OCI-LY7 (cell line): ENCODE measurements at regions not wholly inside any gene's neighbourhood (a gene's known extent, or its start where the extent isn't known, plus 50 kb on each side); places are given as distances from the start of the nearest gene placed in this dataset.

Source experiments
- BruUV-seq: library from RNA; stranded (reverse); fragments of 400-500 nt; replicated peaks from 2 replicates; lab custom pipeline; 2021; lab: Mats Ljungman, UMichigan
- CTCF ChIA-PET: fragments of 300-600 bp; sonication (Branson Sonifier 250); formaldehyde crosslinking; loops from one replicate; lab custom pipeline; 2022; ENCODE audit warnings: antibody characterized with exemption; ENCODE audit not compliant: unreplicated experiment; lab: Charles Lee
- POLR2A ChIA-PET: fragments of 300-600 bp; sonication (Branson Sonifier 250); formaldehyde crosslinking; loops from one replicate; lab custom pipeline; 2022; ENCODE audit warnings: antibody characterized with exemption; lab: Charles Lee
- DNase-seq: peaks from one replicate; pipeline ENCODE4 v3.0.0-alpha.2; 2015; ENCODE audit warnings: low spot score
- H2AFZ ChIP-seq: fragments of 200-600 bp; sonication (generic), shearing (Covaris generic); 2 replicates; pipeline ENCODE4 v1.6.1; 2014; ENCODE audit warnings: mild to moderate bottlenecking, antibody characterized with exemption, low read length, moderate library complexity
- H3K27ac ChIP-seq: fragments of 200-600 bp; sonication (generic); 2 replicates; pipeline ENCODE4 v1.5.1; 2014; ENCODE audit warnings: mixed run types, low read depth, mild to moderate bottlenecking, moderate library complexity, low read length, inconsistent platforms; ENCODE audit not compliant: poor library complexity, severe bottlenecking
- H3K36me3 ChIP-seq: fragments of 200-600 bp; sonication (generic); 2 replicates; pipeline ENCODE4 v1.6.1; 2014; ENCODE audit warnings: mild to moderate bottlenecking, antibody characterized with exemption, low read length, moderate library complexity, mixed read lengths; ENCODE audit not compliant: insufficient read depth
- H3K4me1 ChIP-seq: fragments of 200-600 bp; sonication (generic); 2 replicates; pipeline ENCODE4 v1.5.1; 2014; ENCODE audit warnings: mild to moderate bottlenecking, low read length; ENCODE audit not compliant: insufficient read depth, poor library complexity, severe bottlenecking
- H3K4me2 ChIP-seq: fragments of 200-600 bp; sonication (generic); 2 replicates; pipeline ENCODE4 v1.6.1; 2014; ENCODE audit warnings: mild to moderate bottlenecking, low read length
- H3K4me3 ChIP-seq: fragments of 200-600 bp; sonication (generic); 2 replicates; pipeline ENCODE4 v1.5.1; 2014; ENCODE audit warnings: mild to moderate bottlenecking, low read depth, low read length; ENCODE audit not compliant: poor library complexity, severe bottlenecking
- H3K79me2 ChIP-seq: fragments of 200-600 bp; sonication (generic); 2 replicates; pipeline ENCODE4 v1.6.1; 2016; ENCODE audit warnings: low read depth, mild to moderate bottlenecking, low read length, moderate library complexity, mixed read lengths; ENCODE audit not compliant: insufficient read depth
- H3K9me2 ChIP-seq: fragments of 200-600 bp; sonication (generic); 2 replicates; pipeline ENCODE4 v1.6.1; 2016; ENCODE audit warnings: mild to moderate bottlenecking, low read length, mixed read lengths; ENCODE audit not compliant: insufficient read depth
- H3K9me3 ChIP-seq: fragments of 200-600 bp; sonication (generic); 2 replicates; pipeline ENCODE4 v1.6.1; 2014; ENCODE audit warnings: mild to moderate bottlenecking, mixed run types, low read length, mixed read lengths
- H4K20me1 ChIP-seq: fragments of 200-600 bp; sonication (generic); 2 replicates; pipeline ENCODE4 v1.6.1; 2014; ENCODE audit warnings: mild to moderate bottlenecking, antibody characterized with exemption, low read length, moderate library complexity, mixed read lengths; ENCODE audit not compliant: insufficient read depth
- EZH2phosphoT487 ChIP-seq: fragments of 200-600 bp; sonication (generic); IDR thresholded peaks from 2 replicates; pipeline ENCODE4 v1.6.1; 2018; ENCODE audit warnings: low read depth, borderline replicate concordance, mild to moderate bottlenecking, mixed run types, antibody characterized with exemption, low read length, moderate library complexity, mixed read lengths
- intact Hi-C: fragments of 100-400 bp; cut with micrococcal nuclease; formaldehyde crosslinking; loops from one replicate; pipeline ENCODE4 v1.10.0; 2022; ENCODE audit not compliant: unreplicated experiment
- TF ChIP-seq, protein P1 (sequence below): fragments of 200-600 bp; sonication (generic); conservative IDR thresholded peaks from 2 replicates; pipeline ENCODE4 v1.5.1; 2014; ENCODE audit warnings: mild to moderate bottlenecking, antibody characterized with exemption, low read length, moderate library complexity, mixed read lengths

DNA sequence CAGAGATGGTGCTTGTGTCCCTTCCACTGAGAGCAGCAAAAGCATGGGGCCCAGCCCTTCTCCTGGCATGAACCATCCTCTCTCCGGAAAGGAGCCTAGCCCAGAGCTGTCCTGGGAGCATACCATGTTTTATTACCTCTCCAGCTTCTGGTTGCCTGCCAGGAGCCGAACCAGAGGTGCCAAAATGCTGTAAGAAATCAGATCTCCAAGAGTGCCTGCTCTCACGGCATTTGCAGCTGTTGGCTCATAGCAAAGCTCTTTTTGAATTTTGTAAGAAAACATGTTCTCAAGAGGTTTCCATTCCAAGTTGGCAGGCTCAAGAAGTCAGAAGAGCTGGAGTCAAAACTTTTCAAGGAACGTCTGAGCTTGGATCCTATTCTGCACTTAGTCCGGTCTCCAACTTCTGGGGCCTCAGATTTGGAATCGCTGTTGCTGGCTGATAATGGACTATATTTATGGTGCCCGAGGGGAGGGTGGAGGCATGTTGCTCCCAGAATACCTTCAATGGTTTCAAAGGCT, 211.7 kb upstream of the MKI67 start:
- intact Hi-C loops: no loop called here
- CTCF ChIA-PET: no interaction called here
- TF ChIP-seq, protein P1, sequence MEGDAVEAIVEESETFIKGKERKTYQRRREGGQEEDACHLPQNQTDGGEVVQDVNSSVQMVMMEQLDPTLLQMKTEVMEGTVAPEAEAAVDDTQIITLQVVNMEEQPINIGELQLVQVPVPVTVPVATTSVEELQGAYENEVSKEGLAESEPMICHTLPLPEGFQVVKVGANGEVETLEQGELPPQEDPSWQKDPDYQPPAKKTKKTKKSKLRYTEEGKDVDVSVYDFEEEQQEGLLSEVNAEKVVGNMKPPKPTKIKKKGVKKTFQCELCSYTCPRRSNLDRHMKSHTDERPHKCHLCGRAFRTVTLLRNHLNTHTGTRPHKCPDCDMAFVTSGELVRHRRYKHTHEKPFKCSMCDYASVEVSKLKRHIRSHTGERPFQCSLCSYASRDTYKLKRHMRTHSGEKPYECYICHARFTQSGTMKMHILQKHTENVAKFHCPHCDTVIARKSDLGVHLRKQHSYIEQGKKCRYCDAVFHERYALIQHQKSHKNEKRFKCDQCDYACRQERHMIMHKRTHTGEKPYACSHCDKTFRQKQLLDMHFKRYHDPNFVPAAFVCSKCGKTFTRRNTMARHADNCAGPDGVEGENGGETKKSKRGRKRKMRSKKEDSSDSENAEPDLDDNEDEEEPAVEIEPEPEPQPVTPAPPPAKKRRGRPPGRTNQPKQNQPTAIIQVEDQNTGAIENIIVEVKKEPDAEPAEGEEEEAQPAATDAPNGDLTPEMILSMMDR: no peak
- no peak for TF ChIP-seq EZH2phosphoT487
- H2AFZ ChIP-seq: no peak overlapping the region
- no peaks in the 10 kb centered on the region for H3K36me3 ChIP-seq
- H3K4me3 ChIP-seq: no peak overlapping the region
- DNase-seq: no peak
- H3K79me2 ChIP-seq: no peaks in the 10 kb centered on the region
- no peaks in the 10 kb centered on the region for H3K9me3 ChIP-seq
- POLR2A ChIA-PET: no interaction called here
- no peaks in the 10 kb centered on the region for H4K20me1 ChIP-seq
- H3K4me1 ChIP-seq: no peaks in the 10 kb centered on the region
- H3K4me2 ChIP-seq: no peak overlapping the region
- no peaks in the 10 kb centered on the region for H3K9me2 ChIP-seq
- H3K27ac ChIP-seq: no peak overlapping the region
- BruUV-seq: no TSS peak

DNA sequence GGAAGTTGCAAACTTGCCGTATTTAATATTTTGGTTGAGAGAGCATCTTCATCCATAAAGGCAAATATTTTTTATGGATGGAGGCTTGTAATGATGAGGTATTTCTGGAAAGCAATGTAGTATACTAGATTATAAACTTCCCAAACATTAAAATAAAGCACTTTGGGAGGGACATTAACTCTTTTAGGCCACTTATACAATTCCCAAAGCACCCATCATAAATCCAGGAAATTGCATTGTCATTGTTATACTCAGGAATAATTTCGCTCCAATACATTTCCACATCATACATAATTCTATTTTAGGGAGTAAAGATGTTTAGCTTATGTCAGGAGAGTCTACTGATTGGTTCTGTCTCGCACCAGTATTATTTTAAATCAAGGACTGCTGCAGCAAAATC, 212.7 kb upstream of the MKI67 start:
- Histone ChIP-seq H3K79me2 (no peaks in the 10 kb centered on the region), H4K20me1 (no peaks in the 10 kb centered on the region), H3K9me2 (no peaks in the 10 kb centered on the region), H3K4me3 (no peak overlapping the region), H3K4me1 (no peaks in the 10 kb centered on the region), H3K36me3 (no peaks in the 10 kb centered on the region), H3K27ac (no peak overlapping the region), H3K9me3 (no peaks in the 10 kb centered on the region), H2AFZ (no peak overlapping the region), H3K4me2 (no peak overlapping the region)
- BruUV-seq: no TSS peak
- POLR2A ChIA-PET: interaction anchor here (0.7 kb wide), 1 partner anchor 25 kb away, joined by 3 read pairs; no protein-coding TSS in a partner anchor
- TF ChIP-seq, protein P1: no peak
- TF ChIP-seq EZH2phosphoT487: no peak
- CTCF ChIA-PET: no interaction called here
- intact Hi-C loops: no loop called here
- DNase-seq: no peak

DNA sequence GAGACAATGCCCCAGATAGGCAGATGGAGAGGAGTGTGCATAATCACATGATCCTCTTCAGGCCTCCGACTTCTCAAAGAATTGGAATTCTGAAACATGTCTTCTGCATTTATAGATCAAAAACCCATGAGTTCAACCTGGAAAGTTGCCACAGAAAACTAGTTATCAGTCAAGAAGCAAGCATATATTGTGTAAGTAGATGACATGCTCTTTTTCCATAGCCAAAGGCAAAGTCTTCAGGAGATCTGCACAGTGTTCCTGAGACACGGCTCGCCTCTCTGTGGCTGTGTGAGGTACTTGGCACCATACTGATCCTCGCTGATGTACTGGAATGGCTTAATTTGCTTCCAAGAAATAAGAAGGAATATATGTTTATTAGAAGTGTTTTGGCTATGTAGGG, 213.5 kb upstream of the MKI67 start:
- Histone ChIP-seq H3K9me3 (no peaks in the 10 kb centered on the region), H2AFZ (no peak overlapping the region), H3K9me2 (no peaks in the 10 kb centered on the region), H3K36me3 (no peaks in the 10 kb centered on the region), H4K20me1 (no peaks in the 10 kb centered on the region), H3K4me1 (no peaks in the 10 kb centered on the region), H3K79me2 (no peaks in the 10 kb centered on the region), H3K4me2 (no peak overlapping the region), H3K4me3 (no peak overlapping the region), H3K27ac (no peak overlapping the region)
- DNase-seq: no peak
- intact Hi-C loops: no loop called here
- ChIA-PET CTCF (no interaction called here), POLR2A (interaction anchor here (0.9 kb wide), 1 partner anchor 38 kb away, joined by 3 read pairs; no protein-coding TSS in a partner anchor)
- no peak for TF ChIP-seq EZH2phosphoT487
- TF ChIP-seq, protein P1: no peak
- BruUV-seq: no TSS peak
